ENCODE measurements at regions not wholly inside any gene's neighbourhood (a gene's known extent, or its start where the extent isn't known, plus 50 kb on each side); places are given as distances from the start of the nearest gene placed in this dataset.

GRCh38 chr6:163827143-163827542 lies 412.6 kb downstream of the QKI start:
- TF ChIP-seq REST (IDR thresholded peaks at IDR 0.05; ENCODE audit: low read depth) (no peak), EGR1 (IDR thresholded peaks at IDR 0.05) (no peak), EP300 (IDR thresholded peaks at IDR 0.05; ENCODE audit: borderline replicate concordance) (no peak), NFIC (IDR thresholded peaks at IDR 0.05) (no peak), CEBPB (IDR thresholded peaks at IDR 0.05) (no peak), TAF1 (IDR thresholded peaks at IDR 0.05; ENCODE audit: low read depth) (no peak), YY1 (IDR thresholded peaks at IDR 0.05; ENCODE audit: low read depth) (no peak)
